ENCODE measurements at regions not wholly inside any gene's neighbourhood (a gene's known extent, or its start where the extent isn't known, plus 50 kb on each side); places are given as distances from the start of the nearest gene placed in this dataset.
A peak's percentile ranks its signal among the peaks of the same experiment; 100 is the strongest.

DNA sequence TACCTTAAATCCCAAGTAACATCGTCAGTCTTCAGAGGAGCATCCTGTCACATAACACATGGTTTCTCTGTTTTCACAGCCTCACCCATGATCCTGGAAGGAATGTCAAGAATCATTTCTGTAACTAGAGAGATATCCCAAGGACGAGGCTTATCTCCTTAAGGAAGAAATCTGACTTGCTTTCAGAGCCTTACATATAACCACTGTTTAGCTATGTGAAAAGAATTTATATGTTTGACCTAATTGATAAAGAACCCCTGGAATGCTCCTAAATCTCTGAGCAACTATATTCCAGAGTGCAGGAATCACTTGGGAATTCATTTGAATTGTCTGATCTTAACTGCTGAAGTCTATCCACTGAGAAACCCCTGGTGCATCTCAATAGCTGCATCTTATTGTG is 243.1 kb downstream of the ALDH8A1 start:
- DNase-seq: no peak

DNA sequence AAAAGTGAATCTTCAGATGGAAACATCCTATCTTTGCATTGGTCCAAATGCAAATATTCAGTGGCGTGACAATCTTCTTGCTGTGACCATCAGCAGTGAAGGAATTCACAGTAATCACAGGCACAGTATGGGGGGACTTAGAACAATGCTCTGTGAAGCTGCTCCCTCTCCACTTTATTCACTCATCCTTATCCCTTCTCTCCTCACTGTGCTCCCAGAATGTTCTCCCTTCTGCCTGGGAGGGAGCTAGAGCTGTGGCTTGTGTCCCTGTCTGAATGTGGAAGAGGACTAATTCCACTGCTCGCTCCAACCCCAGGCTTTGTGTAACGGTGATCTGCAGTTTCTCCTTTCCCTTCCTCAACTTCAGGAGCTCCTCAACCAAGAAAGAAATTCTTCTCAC is 243.7 kb downstream of the ALDH8A1 start:
- no peak for DNase-seq

DNA sequence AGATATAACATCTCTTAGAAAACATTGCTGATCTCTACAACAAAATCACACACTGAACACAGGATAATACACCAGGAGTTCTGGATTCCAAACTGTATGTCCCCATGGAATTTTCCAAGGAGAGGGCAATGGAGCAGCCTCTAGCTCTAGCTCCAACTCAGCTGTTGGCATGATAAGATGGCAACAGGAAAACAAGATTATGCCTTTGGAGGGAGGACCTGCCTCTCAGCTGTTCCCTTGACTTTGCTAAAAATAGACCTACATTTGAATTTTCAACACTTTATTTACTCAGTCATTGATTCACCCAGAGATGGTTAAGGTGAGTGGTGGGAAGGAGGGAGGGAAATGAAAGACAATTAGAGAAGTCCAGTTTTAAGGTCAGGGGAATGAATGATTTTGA is 246.7 kb downstream of the ALDH8A1 start:
- no peak for DNase-seq

DNA sequence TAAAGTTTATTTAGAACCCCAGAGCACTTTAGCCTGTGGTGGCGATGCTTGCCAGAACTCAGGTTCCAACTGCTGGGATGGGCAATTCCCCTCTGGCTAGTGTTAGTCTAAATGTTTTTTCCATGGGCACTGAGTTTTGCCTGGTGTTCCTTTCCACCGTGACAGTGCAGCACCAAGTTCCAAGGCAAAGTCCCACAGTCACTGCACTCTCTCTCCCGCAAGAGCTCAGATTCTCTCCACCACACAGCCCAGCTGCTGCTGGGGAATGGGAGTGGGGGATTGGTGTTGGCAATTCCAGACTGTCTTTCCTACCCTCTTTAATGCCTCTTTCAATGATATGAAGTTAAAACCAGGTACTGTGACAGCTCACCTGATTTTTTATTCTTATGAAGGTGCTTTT is 247.6 kb downstream of the ALDH8A1 start:
- DNase-seq: no peak

DNA sequence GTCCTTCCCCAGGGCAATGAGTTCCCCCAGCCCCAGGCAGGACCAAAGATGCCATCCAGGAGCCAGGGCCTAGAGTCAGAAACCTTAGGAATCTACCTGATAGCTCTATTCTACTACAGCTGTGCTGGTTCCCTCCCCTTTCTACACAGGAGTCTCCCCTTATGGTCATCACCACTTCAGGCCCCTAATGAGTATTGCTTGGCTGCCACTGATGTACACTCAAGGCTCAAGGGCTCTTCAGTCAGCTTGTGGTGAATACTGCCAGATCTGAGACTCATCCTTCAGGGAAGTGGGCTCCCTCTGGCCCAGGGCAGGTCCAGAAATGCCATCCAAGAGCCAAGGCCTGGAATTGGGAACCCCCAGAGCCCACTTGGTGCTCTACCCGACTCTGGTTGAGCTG is 248.6 kb downstream of the ALDH8A1 start:
- DNase-seq: no peak

DNA sequence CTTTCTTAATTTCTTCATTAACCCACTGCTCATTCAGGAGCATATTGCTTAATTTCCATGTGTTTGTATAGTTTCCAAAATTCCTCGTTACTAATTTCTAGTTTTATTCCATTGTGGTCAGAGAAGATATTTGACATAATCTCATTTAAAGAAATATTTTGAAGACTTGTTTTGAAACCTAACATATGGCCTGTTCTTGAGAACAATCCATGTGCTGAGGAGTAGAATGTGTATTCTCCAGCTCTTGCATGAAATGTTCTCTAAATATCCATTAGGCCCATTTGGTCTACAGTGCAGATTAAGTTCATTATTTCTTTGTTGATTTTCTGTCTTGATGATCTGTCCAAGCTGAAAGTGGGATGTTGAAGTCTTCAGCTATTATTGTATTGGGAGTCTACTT is 251.7 kb downstream of the ALDH8A1 start:
- no peak for DNase-seq

DNA sequence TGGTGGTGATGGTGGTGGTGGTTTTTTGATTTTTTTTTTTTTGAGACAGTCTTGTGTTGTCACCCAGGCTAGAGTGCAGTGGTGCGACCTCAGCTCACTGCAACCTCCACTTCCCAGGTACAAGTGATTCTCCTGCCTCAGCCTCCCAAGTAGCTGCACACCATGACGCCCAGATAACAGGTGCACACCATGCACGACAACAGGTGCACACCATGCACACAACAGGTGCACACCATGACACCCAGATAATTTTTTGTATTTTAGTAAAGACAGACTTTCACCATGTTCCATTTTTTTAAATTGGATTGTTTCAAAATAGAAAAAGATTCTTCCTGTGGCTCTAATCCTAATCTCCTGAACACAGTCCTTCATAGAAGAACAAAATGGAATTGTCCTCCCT is 257.9 kb downstream of the ALDH8A1 start:
- DNase-seq: no peak

- DNase-seq: no peak
These were observed 258.7 kb downstream of the ALDH8A1 start for GRCh38 chr6:134691180-134691579.

DNA sequence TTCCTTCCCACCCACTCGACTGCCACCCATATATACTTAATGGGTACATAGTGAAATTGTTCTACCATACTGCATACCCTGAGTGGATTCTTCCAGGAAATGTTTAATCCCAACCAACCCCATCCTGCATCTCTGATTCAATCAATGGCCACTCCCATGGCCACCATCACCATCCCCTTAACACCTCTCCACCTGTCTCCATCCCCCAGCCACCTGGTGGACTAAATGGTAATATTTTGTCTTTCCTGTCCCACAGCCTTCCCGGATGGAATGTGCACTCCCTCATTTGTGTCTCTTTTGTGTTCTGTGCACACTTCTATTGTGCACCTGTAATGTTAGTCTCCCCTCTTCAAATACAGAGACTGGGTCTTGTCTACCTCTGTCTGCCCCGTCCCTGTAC is 259.9 kb downstream of the ALDH8A1 start:
- no peak for DNase-seq

GRCh38 chr6:134689641-134690040 is 260.3 kb downstream of the ALDH8A1 start:
- no peak for DNase-seq

DNA sequence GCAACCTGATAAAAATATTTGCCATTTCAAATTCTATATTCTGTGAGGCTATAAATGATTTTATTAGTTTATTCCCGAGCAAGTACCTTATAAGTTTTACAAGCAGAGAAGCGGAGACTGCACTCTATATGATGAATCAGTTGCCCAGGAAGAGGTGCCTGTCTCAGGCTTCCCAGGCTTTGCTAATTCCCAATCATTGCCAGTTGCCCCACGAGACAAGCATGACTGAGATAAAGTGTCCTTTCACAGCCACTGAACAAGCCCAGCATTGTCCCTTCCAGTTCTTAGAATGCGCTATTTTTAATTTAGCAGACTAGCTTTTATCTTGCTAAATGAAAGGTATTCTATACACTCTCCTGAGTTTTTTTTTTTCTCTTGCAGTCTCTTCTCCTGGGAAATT is 260.7 kb downstream of the ALDH8A1 start:
- no peak for DNase-seq

DNA sequence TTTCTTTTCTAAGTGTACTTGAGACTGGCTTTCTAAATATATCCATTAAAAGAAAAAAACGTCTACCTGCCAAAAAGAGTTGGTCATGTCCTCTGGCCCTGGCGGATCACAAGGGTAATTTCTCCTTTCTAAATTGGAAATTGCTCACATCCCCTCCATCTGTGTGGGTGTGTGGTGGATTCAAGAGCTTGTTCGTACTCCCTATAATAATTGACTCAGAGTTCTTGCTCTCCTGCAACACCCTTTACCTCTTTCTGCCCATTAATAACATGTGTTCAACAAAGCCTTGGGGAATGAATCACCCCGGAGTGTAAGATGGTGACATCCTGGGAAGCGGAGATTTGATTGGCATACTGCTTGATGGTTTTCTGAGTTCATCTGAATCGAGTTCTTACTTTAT is 263.8 kb downstream of the ALDH8A1 start:
- DNase-seq: no peak

DNA sequence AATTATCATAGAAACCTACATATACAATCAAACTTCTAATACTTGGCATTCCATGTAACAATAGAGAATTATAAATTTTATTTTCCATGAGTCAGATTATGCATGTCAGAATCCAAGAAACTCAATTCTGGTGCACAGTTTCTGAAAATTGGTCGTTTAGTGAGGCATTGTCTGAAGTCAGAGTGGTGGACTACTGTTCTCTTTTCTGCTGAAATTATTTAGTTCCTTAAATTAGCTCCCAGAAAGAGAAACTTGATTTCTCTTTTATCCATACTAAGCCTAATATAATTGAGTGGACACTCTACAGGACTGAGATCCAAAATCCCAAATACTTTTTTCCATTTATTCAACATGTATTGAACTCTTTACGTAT is 265.5 kb downstream of the ALDH8A1 start:
- DNase-seq: no peak

GRCh38 chr6:134683783-134684422 is 266.0 kb downstream of the ALDH8A1 start:
- no peak for DNase-seq

GRCh38 chr6:134680433-134680832 is 269.5 kb downstream of the ALDH8A1 start:
- no peak for DNase-seq

- DNase-seq: no peak
These were observed 269.9 kb downstream of the ALDH8A1 start for GRCh38 chr6:134680021-134680420.

- DNase-seq: no peak
These were observed 271.4 kb downstream of the ALDH8A1 start for GRCh38 chr6:134678436-134678889.

GRCh38 chr6:134676307-134677281 is 273.3 kb downstream of the ALDH8A1 start:
- peak; percentile 47 for DNase-seq

DNA sequence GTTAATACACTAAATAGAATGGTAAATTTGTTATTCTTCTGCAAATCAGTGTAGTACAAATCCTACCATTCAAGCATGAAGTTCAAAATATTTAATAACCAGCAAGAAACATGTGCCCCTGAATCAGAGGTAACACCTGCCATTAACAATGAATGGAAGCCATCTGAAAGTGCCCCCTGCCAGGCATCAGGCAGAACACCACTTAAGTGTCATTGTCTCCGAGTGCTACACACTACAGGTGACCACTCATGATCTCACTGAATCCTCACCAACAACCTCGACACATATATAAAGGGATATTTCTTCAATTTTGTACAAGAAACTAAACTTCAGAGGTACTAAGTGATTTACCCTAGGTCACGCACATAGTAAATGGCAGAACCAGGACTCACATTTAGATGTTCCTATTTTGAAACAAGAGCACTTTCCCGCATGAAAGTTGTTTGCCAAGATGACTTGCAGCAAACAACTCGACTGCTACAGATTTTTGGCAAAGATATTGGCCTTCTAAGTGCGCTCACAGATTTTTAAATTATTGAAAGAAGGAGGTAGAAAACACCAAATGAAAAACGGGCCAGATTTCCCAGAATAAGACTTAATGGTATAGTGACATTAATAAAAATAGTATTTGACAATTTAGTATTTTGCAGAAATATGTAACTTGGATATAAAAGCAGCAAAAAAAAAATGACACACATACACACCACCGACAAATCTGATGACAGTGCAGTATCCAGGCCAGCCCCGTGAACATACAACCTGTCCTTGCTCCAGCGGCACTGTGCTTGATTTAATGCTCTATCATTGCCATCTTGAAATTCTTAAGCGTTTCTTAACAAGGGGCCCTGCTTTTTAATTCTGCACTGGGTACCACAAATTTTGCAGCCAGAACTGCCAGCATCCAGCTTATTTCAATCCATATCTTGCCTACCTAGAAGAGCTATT is 274.5 kb downstream of the ALDH8A1 start:
- DNase-seq: no peak

GRCh38 chr6:134674562-134674961 is 275.3 kb downstream of the ALDH8A1 start:
- DNase-seq: peak; percentile 58

DNA sequence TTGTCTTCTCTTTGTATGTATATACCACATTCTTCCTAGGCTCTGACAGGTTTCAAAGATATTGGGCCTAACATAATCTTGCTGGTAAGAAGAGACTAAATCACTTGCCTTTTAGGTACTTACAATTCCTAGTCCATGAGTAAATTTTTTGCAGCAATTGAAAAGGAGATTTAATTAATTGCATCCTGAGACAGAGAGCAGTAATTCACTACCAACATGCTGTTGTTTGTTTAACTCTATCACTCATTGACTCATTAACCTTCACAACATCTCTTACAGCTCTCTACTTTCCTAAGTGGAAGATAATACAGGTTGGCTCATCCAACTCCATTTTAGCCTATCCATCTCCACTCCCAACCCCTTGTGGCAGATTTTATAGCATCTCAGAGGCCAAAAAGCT is 280.4 kb downstream of the ALDH8A1 start:
- DNase-seq: no peak

GRCh38 chr6:134667111-134667510 is 282.8 kb downstream of the ALDH8A1 start:
- DNase-seq: no peak

DNA sequence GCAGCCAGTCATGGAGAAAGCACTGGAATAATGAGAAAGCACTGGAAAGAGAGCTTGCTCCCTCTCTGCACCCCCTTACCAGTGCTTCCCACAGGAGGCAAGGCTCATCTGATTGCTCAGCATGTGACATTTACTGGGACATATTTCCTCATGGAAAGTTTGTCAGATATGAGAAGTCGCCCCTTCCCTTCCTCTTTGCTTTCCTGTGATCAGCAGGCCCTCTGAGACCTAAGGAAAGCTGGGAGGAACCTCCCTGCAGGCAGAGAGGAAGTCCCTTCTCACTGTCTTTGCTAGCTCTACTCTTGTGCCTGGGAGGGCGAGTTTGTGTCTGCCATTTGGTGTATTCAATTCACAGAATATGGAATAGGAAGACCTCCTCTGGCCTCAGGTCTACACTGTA is 283.8 kb downstream of the ALDH8A1 start:
- DNase-seq: no peak
